Body of pancreas (tissue), 4 donors: ENCODE measurements at regions not wholly inside any gene's neighbourhood (a gene's known extent, or its start where the extent isn't known, plus 50 kb on each side); places are given as distances from the start of the nearest gene placed in this dataset.
"Not testable (repeated sequence)": the region's sequence is repeated elsewhere in the genome, so short reads cannot be mapped to it uniquely, and the experiment has no call there.

Source experiments
- ATAC-seq: fragments of 150-250 bp; one replicate; pipeline ENCODE4 v1.9.1; 2016
- DNase-seq, 4 donors: peaks; one replicate each; pipeline ENCODE4 v3.0.0-alpha.2; 2019
- H3K27ac ChIP-seq, 4 donors: fragments of 200-600 bp; sonication (generic); 1 replicate in 3 of 4; 2 replicates in 1 of 4; pipeline versions ENCODE4 v1.5.1 to v1.6.1; 2016 to 2019; ENCODE audit warnings: mild to moderate bottlenecking in 1 of 4, mixed read lengths in 1 of 4, moderate library complexity in 1 of 4
- H3K27me3 ChIP-seq, 2 donors: fragments of 200-600 bp; sonication (generic); one replicate each; pipeline ENCODE4 v1.6.0; 2016; ENCODE audit warnings: mild to moderate bottlenecking in 1 of 2
- H3K36me3 ChIP-seq, 2 donors: fragments of 200-600 bp; sonication (generic); replicated peaks in 1 of 2; 2 replicates each; pipeline ENCODE4 v1.5.1; 2016; ENCODE audit warnings: low read depth in 2 of 2; ENCODE audit not compliant: insufficient read depth in 1 of 2
- H3K4me1 ChIP-seq: fragments of 200-600 bp; sonication (generic); one replicate; pipeline ENCODE4 v1.6.0; 2016
- H3K4me3 ChIP-seq, 2 donors: fragments of 200-600 bp; sonication (generic); 1 replicate in 1 of 2; 2 replicates in 1 of 2; pipeline ENCODE4 v1.5.1; 2016 to 2019
- H3K9me3 ChIP-seq, 3 donors: fragments of 200-600 bp; sonication (generic); 1 replicate in 2 of 3; 2 replicates in 1 of 3; pipeline ENCODE4 v1.5.1; 2016
- CTCF ChIP-seq, 7 experiments: fragments of 450-650 bp in 4 of 7; fragments of 200-600 bp in 3 of 7; sonication (generic) in 3 of 7; IDR thresholded peaks; one replicate each; pipeline ENCODE4 v1.5.1; 2016 to 2019; ENCODE audit warnings: antibody characterized with exemption in 7 of 7
- POLR2A ChIP-seq, 3 donors: fragments of 450-650 bp; IDR thresholded peaks; one replicate each; pipeline ENCODE4 v1.6.1; 2016; ENCODE audit warnings: antibody characterized with exemption in 3 of 3, mild to moderate bottlenecking in 2 of 3
- WGBS, 2 donors: methylation state at CpG; one replicate each; pipeline ENCODE4 v1.1.5; 2017; 5-methylcytosine and 5-hydroxymethylcytosine counted together
- intact Hi-C: fragments of 100-400 bp; cut with DNase I; formaldehyde crosslinking; loops from one replicate; pipeline ENCODE4 v1.15.1; 2023

DNA sequence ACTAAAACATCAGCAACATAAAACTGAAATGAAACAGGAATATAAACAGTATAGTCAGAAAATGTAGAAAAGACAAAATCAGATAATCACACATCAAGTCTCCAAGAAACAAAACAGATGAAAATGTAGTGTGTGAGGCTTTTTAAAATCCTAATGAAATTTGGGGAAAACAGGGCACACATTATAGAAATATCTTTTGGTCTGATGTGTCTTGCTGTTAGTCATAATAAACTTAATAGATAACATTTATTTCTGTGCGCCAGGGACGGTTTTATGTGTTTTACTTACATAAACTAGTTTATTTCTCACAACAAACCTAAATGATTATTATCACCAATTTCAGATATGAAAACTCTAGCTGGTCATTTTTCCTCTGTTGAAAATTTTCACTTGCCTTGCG, 293.9 kb upstream of the GATB start:
- WGBS, 2 donors = 39 to 45% methylated on average over 3 of the region's 3 CpGs
- Histone ChIP-seq H3K27me3 (no peaks in the 10 kb centered on the region), H3K9me3 (no peaks in the 10 kb centered on the region), H3K4me3 (no peak overlapping the region), H3K36me3 (no peaks in the 10 kb centered on the region), H3K27ac (no peak overlapping the region), H3K4me1 (no peaks in the 10 kb centered on the region)
- ATAC-seq = no peak
- intact Hi-C loops = no loop called here
- no peak for TF ChIP-seq POLR2A (IDR thresholded peaks at IDR 0.05)
- no peak for TF ChIP-seq CTCF (IDR thresholded peaks at IDR 0.05)
- DNase-seq = no peak

DNA sequence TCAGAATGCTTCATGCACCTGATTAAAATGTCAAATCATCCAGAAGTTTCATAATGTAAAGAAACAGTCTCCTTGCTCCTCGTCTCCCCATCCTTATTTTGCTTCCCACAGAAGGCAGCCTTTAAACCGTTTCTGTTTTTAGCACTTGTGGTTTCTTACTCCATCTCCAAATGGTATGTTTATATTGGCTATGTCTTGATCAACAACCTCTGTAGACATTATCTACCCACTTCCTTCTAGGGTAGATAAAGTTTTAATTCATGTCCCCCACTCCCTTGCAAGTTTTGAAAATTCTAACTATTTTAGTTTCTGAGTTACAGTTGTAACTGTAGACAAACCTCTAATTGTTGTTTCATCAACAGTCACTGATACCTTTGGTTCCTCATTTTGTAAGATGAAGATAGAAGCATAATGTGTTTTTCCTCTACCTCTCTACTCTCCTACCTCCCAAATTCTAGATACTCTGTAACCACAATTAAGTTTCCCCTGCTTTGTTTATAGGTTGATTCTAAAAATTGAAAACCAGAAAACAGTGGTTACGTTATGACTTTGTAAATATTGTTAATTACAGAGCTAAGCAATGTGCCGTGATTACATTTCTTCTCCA, 291.7 kb upstream of the GATB start:
- H3K27ac ChIP-seq = no peak overlapping the region
- TF ChIP-seq POLR2A (IDR thresholded peaks at IDR 0.05) (no peak), CTCF (IDR thresholded peaks at IDR 0.05) (no peak)
- DNase-seq = no peak
- H3K4me1 ChIP-seq = no peaks in the 10 kb centered on the region
- no peaks in the 10 kb centered on the region for H3K9me3 ChIP-seq
- H3K4me3 ChIP-seq = no peak overlapping the region
- 50 to 55% methylated on average over 4 of the region's 4 CpGs for WGBS, 2 donors
- no peak for ATAC-seq
- H3K36me3 ChIP-seq = no peaks in the 10 kb centered on the region
- intact Hi-C loops = no loop called here
- no peaks in the 10 kb centered on the region for H3K27me3 ChIP-seq

- H3K9me3 ChIP-seq, H3K4me3 ChIP-seq, H3K4me1 ChIP-seq, DNase-seq, ATAC-seq, H3K36me3 ChIP-seq, H3K27ac ChIP-seq, intact Hi-C loops, H3K27me3 ChIP-seq: not testable (repeated sequence)
- WGBS, 2 donors = 89 to 92% methylated on average over 13 to 15 of the region's 15 CpGs
These were observed 290.5 kb upstream of the GATB start for GRCh38 chr4:152051332-152051731.

DNA sequence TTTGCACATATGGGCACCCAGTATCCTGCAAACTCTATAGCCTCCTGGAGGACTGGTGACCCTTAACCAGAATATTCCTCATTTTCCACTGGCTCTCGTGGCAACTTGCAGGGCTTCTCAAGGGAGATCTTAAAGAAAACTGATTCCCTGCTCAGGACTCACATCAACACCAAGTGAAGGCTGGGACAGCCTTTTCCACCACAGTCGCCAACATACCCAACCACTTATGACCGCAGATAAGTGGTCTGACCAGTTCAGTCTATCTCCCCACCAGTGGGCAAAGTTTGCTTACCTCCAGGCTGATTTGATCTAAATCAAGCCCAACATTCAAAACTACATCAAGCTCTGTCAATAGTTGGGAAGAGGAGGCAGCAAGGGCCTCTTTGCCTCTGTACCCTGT, 289.3 kb upstream of the GATB start:
- 82 to 86% methylated on average over 3 of the region's 3 CpGs for WGBS, 2 donors
- Histone ChIP-seq H3K27me3 (no peaks in the 10 kb centered on the region), H3K36me3 (no peaks in the 10 kb centered on the region), H3K9me3 (no peaks in the 10 kb centered on the region), H3K4me3 (no peak overlapping the region), H3K27ac (no peak overlapping the region), H3K4me1 (peaks cover 10% of the 10 kb centered on the region)
- ATAC-seq = no peak
- DNase-seq = no peak
- intact Hi-C loops = no loop called here
- TF ChIP-seq CTCF (IDR thresholded peaks at IDR 0.05) (no peak), POLR2A (IDR thresholded peaks at IDR 0.05) (no peak)

- Histone ChIP-seq H3K9me3 (no peaks in the 10 kb centered on the region), H3K27me3 (no peaks in the 10 kb centered on the region), H3K36me3 (no peaks in the 10 kb centered on the region), H3K4me1 (peaks cover 10% of the 10 kb centered on the region), H3K4me3 (no peak overlapping the region), H3K27ac (no peak overlapping the region)
- intact Hi-C loops = no loop called here
- 88 to 100% methylated on average over 2 of the region's 2 CpGs for whole genome bisulfite sequencing, 2 donors
- ATAC-seq (no peak), DNase-seq (no peak)
- TF ChIP-seq CTCF (IDR thresholded peaks at IDR 0.05) = no peak
- TF ChIP-seq POLR2A (IDR thresholded peaks at IDR 0.05) = no peak
These were observed 286.6 kb upstream of the GATB start for GRCh38 chr4:152047451-152047850.
